ENCODE measurements at regions not wholly inside any gene's neighbourhood (a gene's known extent, or its start where the extent isn't known, plus 50 kb on each side); places are given as distances from the start of the nearest gene placed in this dataset.

DNA sequence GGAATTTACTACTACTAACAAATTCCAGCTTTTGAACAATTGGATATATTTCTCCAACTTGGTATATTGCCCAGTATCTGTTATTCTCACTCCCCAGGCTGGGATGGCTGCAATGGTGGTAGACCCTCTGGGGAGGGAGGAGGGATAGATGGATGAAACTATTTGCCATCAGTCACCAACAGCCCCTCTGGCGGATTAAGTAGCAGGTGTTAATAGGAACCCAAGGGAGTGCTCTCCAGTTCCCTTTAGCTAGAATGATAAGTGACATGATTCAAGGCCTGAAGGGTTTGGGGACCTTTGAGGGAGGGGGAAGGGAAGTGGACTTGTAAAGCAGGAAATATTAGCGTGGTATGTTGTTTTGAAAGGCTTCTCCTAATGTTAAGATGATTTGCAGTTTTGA, 824.0 kb upstream of the ARRDC3 start:
- TF ChIP-seq CTCF (IDR thresholded peaks at IDR 0.05) (no peak), POLR2A (IDR thresholded peaks at IDR 0.05) (no peak)
